Smooth muscle cell (in vitro differentiated cells): ENCODE measurements at regions not wholly inside any gene's neighbourhood (a gene's known extent, or its start where the extent isn't known, plus 50 kb on each side); places are given as distances from the start of the nearest gene placed in this dataset.
"Not testable (repeated sequence)": the region's sequence is repeated elsewhere in the genome, so short reads cannot be mapped to it uniquely, and the experiment has no call there.

Source experiments
- DNase-seq: peaks from one replicate; lab custom pipeline; 2025; ENCODE audit not compliant: unreplicated experiment; lab: John Stamatoyannopoulos, UW
- H2AFZ ChIP-seq: fragments of 200-600 bp; sonication (generic); 2 replicates; pipeline ENCODE4 v1.6.0; 2016; ENCODE audit warnings: antibody characterized with exemption, low read depth, mild to moderate bottlenecking
- H3F3A ChIP-seq: fragments of 200-600 bp; sonication (generic); 2 replicates; pipeline ENCODE4 v1.6.0; 2017; ENCODE audit warnings: antibody characterized with exemption, low read depth
- H3K27ac ChIP-seq: fragments of 200-600 bp; sonication (generic); 2 replicates; pipeline ENCODE4 v1.5.1; 2016; ENCODE audit warnings: low read depth, mild to moderate bottlenecking
- H3K27me3 ChIP-seq: fragments of 200-600 bp; sonication (generic); 2 replicates; pipeline ENCODE4 v1.6.1; 2016; ENCODE audit warnings: low read depth, mild to moderate bottlenecking
- H3K36me3 ChIP-seq: fragments of 200-600 bp; sonication (generic); 2 replicates; pipeline ENCODE4 v1.5.1; 2016; ENCODE audit warnings: low read depth
- H3K4me1 ChIP-seq: fragments of 200-600 bp; sonication (generic); 2 replicates; pipeline ENCODE4 v1.5.1; 2016; ENCODE audit warnings: low read depth
- H3K4me2 ChIP-seq: fragments of 200-600 bp; sonication (generic); 2 replicates; pipeline ENCODE4 v1.6.0; 2016; ENCODE audit warnings: mild to moderate bottlenecking
- H3K4me3 ChIP-seq: fragments of 200-600 bp; sonication (generic); 2 replicates; pipeline ENCODE4 v1.5.1; 2016; ENCODE audit warnings: mild to moderate bottlenecking
- H3K79me2 ChIP-seq: fragments of 200-600 bp; sonication (generic); 2 replicates; pipeline ENCODE4 v1.6.0; 2016; ENCODE audit warnings: low read depth, mild to moderate bottlenecking
- H3K9ac ChIP-seq: fragments of 200-600 bp; sonication (generic); 2 replicates; pipeline ENCODE4 v1.6.0; 2016; ENCODE audit warnings: low read depth
- H3K9me3 ChIP-seq: fragments of 200-600 bp; sonication (generic); replicated peaks from 2 replicates; pipeline ENCODE4 v1.5.1; 2016; ENCODE audit warnings: low read depth
- H4K20me1 ChIP-seq: fragments of 200-600 bp; sonication (generic); 2 replicates; pipeline ENCODE4 v1.6.0; 2016; ENCODE audit warnings: low read depth
- CTCF ChIP-seq: fragments of 200-600 bp; sonication (generic); IDR thresholded peaks from 2 replicates; pipeline ENCODE4 v1.5.1; 2017; ENCODE audit warnings: borderline replicate concordance, mild to moderate bottlenecking, antibody characterized with exemption; ENCODE audit not compliant: insufficient read depth, poor library complexity, severe bottlenecking
- WGBS: methylation state at CpG from one replicate; pipeline ENCODE4 v1.1.7; 2016; ENCODE audit warnings: low lambda C conversion rate; 5-methylcytosine and 5-hydroxymethylcytosine counted together

- Histone ChIP-seq H3K27ac (no peak overlapping the region), H3K9ac (no peak overlapping the region), H3K4me3 (no peak overlapping the region), H3F3A (no peaks in the 10 kb centered on the region), H3K4me1 (peaks cover 4% of the 10 kb centered on the region), H3K36me3 (no peaks in the 10 kb centered on the region), H4K20me1 (no peaks in the 10 kb centered on the region), H3K9me3 (no peaks in the 10 kb centered on the region), H2AFZ (no peak overlapping the region), H3K27me3 (no peaks in the 10 kb centered on the region), H3K79me2 (no peaks in the 10 kb centered on the region), H3K4me2 (no peak overlapping the region)
- TF ChIP-seq CTCF: no peak
- DNase-seq: no peak
- 91% methylated on average over 2 of the region's 2 CpGs for WGBS
Measured at GRCh38 chr18:30675493-30675892, 367.0 kb downstream of the DSC3 start.

DNA sequence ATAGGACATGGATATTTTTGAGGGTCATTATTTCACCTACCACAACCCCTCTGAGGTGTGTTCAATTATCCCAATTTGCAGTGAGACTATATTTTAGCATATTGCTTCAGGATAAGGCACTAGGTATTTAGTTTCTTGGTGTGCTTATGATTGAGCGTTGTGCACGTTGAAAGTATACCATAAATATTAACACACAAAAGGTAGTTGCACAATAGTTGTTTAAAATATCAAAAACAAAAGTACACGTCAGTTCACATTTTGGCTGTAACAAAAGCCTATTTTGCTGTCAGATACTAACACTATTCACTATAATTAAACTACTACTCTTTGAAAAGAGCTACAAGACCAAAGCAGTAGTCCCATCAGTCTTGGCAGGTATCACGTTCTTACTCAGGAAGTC is 367.5 kb downstream of the DSC3 start:
- H3K27me3 ChIP-seq: no peaks in the 10 kb centered on the region
- WGBS: over 99% methylated on average over 4 of the region's 4 CpGs
- DNase-seq: no peak
- H3K4me2 ChIP-seq: no peak overlapping the region
- peaks cover 4% of the 10 kb centered on the region for H3K4me1 ChIP-seq
- H3F3A ChIP-seq: no peaks in the 10 kb centered on the region
- H3K9me3 ChIP-seq: no peaks in the 10 kb centered on the region
- no peak overlapping the region for H3K9ac ChIP-seq
- H4K20me1 ChIP-seq: no peaks in the 10 kb centered on the region
- no peak for TF ChIP-seq CTCF
- H3K4me3 ChIP-seq: no peak overlapping the region
- H3K36me3 ChIP-seq: no peaks in the 10 kb centered on the region
- H2AFZ ChIP-seq: no peak overlapping the region
- no peaks in the 10 kb centered on the region for H3K79me2 ChIP-seq
- H3K27ac ChIP-seq: no peak overlapping the region

GRCh38 chr18:30674596-30674995 is 367.9 kb downstream of the DSC3 start:
- H3K4me3 ChIP-seq: no peak overlapping the region
- no peaks in the 10 kb centered on the region for H3F3A ChIP-seq
- H3K4me1 ChIP-seq: peaks cover 4% of the 10 kb centered on the region
- DNase-seq: no peak
- H3K9ac ChIP-seq: no peak overlapping the region
- H3K79me2 ChIP-seq: no peaks in the 10 kb centered on the region
- H3K9me3 ChIP-seq: no peaks in the 10 kb centered on the region
- H3K36me3 ChIP-seq: no peaks in the 10 kb centered on the region
- WGBS: 77% methylated on average over 2 of the region's 2 CpGs
- no peaks in the 10 kb centered on the region for H4K20me1 ChIP-seq
- no peak overlapping the region for H3K27ac ChIP-seq
- no peak for TF ChIP-seq CTCF
- no peaks in the 10 kb centered on the region for H3K27me3 ChIP-seq
- no peak overlapping the region for H3K4me2 ChIP-seq
- no peak overlapping the region for H2AFZ ChIP-seq

GRCh38 chr18:30672439-30672838 is 370.1 kb downstream of the DSC3 start:
- not testable (repeated sequence) for H3K4me1 ChIP-seq, H3K36me3 ChIP-seq
- WGBS: 96% methylated on average over 1 of the region's 1 CpG

More at GRCh38 chr18:30672439-30672838, 370.1 kb downstream of the DSC3 start:
- H3K4me2 ChIP-seq, H3K27me3 ChIP-seq, H3F3A ChIP-seq, H3K9me3 ChIP-seq, H3K4me3 ChIP-seq, H2AFZ ChIP-seq, H3K9ac ChIP-seq, H4K20me1 ChIP-seq, DNase-seq, H3K27ac ChIP-seq, H3K79me2 ChIP-seq: not testable (repeated sequence)
